NCI-H2227 treated with DMSO at 0.1 percent for 48 hours (cell line): ENCODE measurements at regions not wholly inside any gene's neighbourhood (a gene's known extent, or its start where the extent isn't known, plus 50 kb on each side); places are given as distances from the start of the nearest gene placed in this dataset.

Source experiments
- DNase-seq: peaks from one replicate; lab custom pipeline; 2025; lab: John Stamatoyannopoulos, UW

GRCh38 chr6:56407883-56408410 is 160.6 kb upstream of the COL21A1 start:
- no peak for DNase-seq

GRCh38 chr6:56406276-56407269 is 159.2 kb upstream of the COL21A1 start:
- DNase-seq = no peak

GRCh38 chr6:56404599-56404998 is 157.2 kb upstream of the COL21A1 start:
- no peak for DNase-seq

- no peak for DNase-seq
Observed at GRCh38 chr6:56403745-56404144, 156.4 kb upstream of the COL21A1 start.

GRCh38 chr6:56401477-56402070 is 154.2 kb upstream of the COL21A1 start:
- DNase-seq = no peak

- no peak for DNase-seq
Observed at GRCh38 chr6:56400273-56400672, 152.9 kb upstream of the COL21A1 start.

GRCh38 chr6:56399672-56400263 is 152.4 kb upstream of the COL21A1 start:
- no peak for DNase-seq

GRCh38 chr6:56399250-56399671 is 151.9 kb upstream of the COL21A1 start:
- DNase-seq = no peak

GRCh38 chr6:56396435-56396834 is 149.1 kb upstream of the COL21A1 start:
- no peak for DNase-seq

- DNase-seq = no peak
Observed at GRCh38 chr6:56393615-56394612, 146.5 kb upstream of the COL21A1 start.

- no peak for DNase-seq
Observed at GRCh38 chr6:56388415-56388755, 141.0 kb upstream of the COL21A1 start.

GRCh38 chr6:56387621-56388414 is 140.4 kb upstream of the COL21A1 start:
- no peak for DNase-seq

- DNase-seq = no peak
Observed at GRCh38 chr6:56386717-56387116, 139.3 kb upstream of the COL21A1 start.

GRCh38 chr6:56385981-56386593 is 138.7 kb upstream of the COL21A1 start:
- no peak for DNase-seq

- no peak for DNase-seq
Observed at GRCh38 chr6:56383160-56383559, 135.8 kb upstream of the COL21A1 start.

- DNase-seq = no peak
Observed at GRCh38 chr6:56382416-56382940, 135.1 kb upstream of the COL21A1 start.

- no peak for DNase-seq
Observed at GRCh38 chr6:56381801-56382251, 134.4 kb upstream of the COL21A1 start.

GRCh38 chr6:56380476-56380875 is 133.1 kb upstream of the COL21A1 start:
- no peak for DNase-seq

GRCh38 chr6:56378966-56379585 is 131.7 kb upstream of the COL21A1 start:
- no peak for DNase-seq
